Tibial nerve (tissue), 4 donors: ENCODE measurements at regions not wholly inside any gene's neighbourhood (a gene's known extent, or its start where the extent isn't known, plus 50 kb on each side); places are given as distances from the start of the nearest gene placed in this dataset.

ENCODE experiments used
- EP300 ChIP-seq, 2 donors: sonication (generic); formaldehyde crosslinking; IDR thresholded peaks; one replicate each; pipeline ENCODE4 v1.6.1; 2017; ENCODE audit warnings: antibody characterized with exemption in 2 of 2, mild to moderate bottlenecking in 1 of 2
- TF ChIP-seq, protein P1 (sequence below), 5 experiments: fragments of 200-600 bp in 3 of 5; fragments of 450-650 bp in 2 of 5; sonication (generic) in 3 of 5; IDR thresholded peaks; one replicate each; pipeline ENCODE4 v1.5.1; 2016 to 2019; ENCODE audit warnings: antibody characterized with exemption in 5 of 5, mild to moderate bottlenecking in 3 of 5, moderate library complexity in 2 of 5

DNA sequence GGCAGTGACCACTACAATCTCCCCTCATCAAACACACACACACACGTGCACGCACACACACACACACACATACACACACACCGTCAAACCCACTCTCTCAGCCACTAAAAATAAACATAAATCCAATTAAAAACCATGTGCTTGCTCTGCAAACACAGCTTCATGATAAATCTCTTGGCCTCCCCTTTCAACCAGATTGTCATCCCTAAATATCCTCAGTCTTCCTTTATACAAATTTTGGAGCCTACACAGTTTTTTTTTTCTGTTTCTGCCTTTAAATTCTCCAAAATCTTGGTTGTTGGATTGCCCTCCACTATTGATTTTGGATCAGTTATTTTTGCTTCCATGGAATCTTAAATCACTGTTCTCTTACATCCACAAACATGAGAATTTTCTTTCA, 245.6 kb downstream of the SATB1 start:
- TF ChIP-seq, protein P1, sequence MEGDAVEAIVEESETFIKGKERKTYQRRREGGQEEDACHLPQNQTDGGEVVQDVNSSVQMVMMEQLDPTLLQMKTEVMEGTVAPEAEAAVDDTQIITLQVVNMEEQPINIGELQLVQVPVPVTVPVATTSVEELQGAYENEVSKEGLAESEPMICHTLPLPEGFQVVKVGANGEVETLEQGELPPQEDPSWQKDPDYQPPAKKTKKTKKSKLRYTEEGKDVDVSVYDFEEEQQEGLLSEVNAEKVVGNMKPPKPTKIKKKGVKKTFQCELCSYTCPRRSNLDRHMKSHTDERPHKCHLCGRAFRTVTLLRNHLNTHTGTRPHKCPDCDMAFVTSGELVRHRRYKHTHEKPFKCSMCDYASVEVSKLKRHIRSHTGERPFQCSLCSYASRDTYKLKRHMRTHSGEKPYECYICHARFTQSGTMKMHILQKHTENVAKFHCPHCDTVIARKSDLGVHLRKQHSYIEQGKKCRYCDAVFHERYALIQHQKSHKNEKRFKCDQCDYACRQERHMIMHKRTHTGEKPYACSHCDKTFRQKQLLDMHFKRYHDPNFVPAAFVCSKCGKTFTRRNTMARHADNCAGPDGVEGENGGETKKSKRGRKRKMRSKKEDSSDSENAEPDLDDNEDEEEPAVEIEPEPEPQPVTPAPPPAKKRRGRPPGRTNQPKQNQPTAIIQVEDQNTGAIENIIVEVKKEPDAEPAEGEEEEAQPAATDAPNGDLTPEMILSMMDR (IDR thresholded peaks at IDR 0.05): no peak
- TF ChIP-seq EP300 (IDR thresholded peaks at IDR 0.05): no peak
